GM12872 (cell line): ENCODE measurements at regions not wholly inside any gene's neighbourhood (a gene's known extent, or its start where the extent isn't known, plus 50 kb on each side); places are given as distances from the start of the nearest gene placed in this dataset.

Experiments used
- TF ChIP-seq, protein P1 (sequence below): IDR thresholded peaks from 3 replicates; pipeline ENCODE4 v1.5.1; 2011; ENCODE audit warnings: low read depth, mild to moderate bottlenecking, low read length, moderate library complexity; ENCODE audit not compliant: insufficient read depth

DNA sequence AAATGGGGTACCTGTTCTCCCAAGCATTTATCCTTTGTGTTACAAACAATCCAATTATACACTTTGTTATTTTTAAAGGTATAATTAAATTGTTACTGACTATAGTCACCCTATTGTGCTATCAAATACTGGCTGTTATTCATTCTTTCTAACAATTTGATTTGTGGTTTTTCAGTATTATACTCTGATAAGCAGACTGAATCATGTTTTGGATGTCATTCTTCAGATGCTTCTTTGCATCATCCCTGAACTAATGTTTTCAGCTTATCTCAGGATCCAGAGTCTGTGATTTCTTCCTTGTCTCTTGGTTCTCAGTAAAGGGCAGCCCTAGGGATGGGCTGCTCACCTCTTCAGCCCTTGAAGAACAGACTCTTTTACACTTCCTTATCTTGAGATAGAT, 177.8 kb upstream of the SGCD start:
- TF ChIP-seq, protein P1, sequence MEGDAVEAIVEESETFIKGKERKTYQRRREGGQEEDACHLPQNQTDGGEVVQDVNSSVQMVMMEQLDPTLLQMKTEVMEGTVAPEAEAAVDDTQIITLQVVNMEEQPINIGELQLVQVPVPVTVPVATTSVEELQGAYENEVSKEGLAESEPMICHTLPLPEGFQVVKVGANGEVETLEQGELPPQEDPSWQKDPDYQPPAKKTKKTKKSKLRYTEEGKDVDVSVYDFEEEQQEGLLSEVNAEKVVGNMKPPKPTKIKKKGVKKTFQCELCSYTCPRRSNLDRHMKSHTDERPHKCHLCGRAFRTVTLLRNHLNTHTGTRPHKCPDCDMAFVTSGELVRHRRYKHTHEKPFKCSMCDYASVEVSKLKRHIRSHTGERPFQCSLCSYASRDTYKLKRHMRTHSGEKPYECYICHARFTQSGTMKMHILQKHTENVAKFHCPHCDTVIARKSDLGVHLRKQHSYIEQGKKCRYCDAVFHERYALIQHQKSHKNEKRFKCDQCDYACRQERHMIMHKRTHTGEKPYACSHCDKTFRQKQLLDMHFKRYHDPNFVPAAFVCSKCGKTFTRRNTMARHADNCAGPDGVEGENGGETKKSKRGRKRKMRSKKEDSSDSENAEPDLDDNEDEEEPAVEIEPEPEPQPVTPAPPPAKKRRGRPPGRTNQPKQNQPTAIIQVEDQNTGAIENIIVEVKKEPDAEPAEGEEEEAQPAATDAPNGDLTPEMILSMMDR: no peak

DNA sequence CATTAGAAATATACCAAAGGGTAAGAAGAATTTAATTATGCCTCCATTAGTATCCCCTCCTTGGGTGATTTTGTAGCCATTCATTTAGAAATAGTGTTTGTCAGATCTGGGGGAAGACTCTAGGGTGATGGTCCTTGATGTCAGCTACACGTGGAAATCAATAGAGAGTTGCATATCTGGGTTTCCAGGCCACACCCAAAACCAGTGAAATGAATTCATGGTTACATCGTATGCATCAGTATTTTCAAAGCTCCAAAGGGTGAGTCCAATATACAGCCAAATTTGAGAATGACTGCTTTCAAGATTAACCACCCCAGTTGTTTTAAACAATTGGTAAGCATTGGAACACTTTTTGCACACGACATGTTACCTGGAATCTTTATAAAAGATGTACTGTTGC, 173.4 kb upstream of the SGCD start:
- TF ChIP-seq, protein P1: no peak

DNA sequence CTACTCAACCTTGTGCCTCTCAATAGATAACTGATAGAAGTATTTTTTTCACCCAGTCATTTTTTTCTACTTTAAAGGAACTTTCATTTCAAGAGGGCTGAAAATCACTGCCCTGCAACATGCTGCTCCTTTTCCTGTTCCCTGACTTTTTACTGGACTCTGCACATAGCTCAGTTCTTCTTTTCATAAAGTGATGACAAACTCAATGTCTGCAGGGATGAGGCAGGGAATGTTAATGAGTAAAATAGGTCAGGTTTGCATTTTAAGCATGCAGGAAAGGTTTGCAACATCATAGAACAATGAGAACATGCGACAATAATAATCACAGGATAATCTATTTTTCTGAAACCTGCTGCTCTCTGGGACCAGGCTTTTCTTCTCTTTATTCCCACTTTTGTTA, 172.2 kb upstream of the SGCD start:
- TF ChIP-seq, protein P1: no peak

DNA sequence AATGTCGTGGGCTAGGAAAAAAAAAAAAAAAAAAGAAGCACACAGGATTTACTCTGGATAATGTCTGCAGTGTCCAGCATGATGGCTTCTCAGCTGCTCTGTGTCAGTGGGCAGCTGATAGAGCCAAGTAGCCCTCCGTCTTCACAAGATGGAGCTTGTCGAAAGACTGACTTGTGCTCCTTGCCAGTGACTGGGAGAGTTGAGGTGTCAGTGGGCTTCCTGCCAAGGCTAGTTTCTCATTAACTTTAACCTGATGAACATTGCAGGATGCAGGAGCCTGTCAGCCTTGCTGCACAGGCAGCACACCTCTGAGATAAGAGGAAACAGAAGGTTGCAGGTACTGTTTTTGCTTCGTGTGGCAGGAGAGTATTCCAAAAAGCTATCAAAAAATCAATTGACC, 171.4 kb upstream of the SGCD start:
- TF ChIP-seq, protein P1: no peak

DNA sequence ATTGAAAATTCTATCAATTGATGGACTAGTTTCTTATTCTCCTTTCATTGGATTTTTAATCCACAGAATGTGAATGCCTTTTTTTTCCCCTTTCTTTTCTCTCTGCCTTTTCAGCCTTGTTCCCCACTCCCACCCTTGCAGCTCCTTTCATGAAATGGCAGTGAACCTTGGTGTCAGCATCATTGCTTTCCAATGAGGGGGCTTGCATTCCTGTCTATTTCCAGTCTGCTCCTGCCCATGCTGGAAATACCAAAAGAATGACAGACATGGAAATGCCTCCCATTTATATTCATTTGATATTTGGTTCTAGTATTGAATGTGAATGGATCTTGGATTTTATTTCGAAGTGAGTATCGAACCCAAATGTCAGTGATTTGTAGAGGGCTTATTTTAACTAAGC, 162.7 kb upstream of the SGCD start:
- TF ChIP-seq, protein P1: no peak

DNA sequence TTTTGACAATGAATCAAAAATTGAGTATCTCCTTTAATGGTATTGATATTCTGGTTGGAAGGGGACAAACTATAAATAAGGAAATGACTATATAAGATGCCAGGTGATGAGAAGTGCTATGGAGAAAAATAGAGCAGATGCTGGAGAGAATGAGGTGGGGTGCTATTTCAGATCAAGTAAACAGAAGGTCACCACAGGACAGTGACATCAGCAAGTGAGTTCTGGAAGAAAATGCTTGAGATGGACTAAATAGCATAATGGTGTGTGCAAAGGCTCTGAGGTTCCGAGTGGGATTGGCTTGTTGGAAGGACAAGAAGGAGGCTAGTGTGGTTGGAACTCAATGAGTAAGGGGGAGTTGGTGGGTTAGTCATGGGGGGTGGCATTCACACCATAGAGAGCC, 157.5 kb upstream of the SGCD start:
- TF ChIP-seq, protein P1: no peak

DNA sequence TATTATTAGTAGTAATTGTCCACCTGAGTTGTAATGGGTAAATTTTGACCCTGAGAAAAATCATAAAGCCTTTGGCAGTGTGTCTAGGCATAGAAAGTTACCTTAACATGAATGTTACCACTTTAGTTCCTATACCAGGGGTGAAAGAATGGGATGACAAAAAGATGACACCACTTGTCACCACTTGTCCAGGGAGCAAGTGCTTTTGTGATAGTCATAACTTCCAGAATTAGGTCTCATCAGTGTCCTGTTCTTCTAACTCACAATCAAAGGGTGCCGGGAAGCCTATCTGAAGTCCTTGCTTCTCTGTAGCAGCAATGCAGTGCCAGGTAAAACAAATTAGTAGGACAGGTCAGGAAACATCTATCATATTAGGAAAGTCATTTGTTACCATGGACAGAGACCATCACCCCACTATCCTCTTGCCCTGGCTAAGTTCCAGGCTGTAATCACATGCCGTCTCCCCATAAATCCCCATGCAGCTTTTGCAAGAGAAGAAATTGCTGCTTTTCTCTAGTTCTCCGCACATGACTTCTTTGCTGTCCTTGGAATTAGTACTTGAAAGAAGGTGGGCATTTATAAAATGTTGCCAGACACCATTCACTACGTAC, 156.5 kb upstream of the SGCD start:
- TF ChIP-seq, protein P1: no peak
